SK-N-SH (cell line): ENCODE measurements at regions not wholly inside any gene's neighbourhood (a gene's known extent, or its start where the extent isn't known, plus 50 kb on each side); places are given as distances from the start of the nearest gene placed in this dataset.

Source experiments
- CHD2 ChIP-seq: fragments of 150-350 bp; IDR thresholded peaks from 2 replicates; pipeline ENCODE4 v1.6.1; 2018; ENCODE audit warnings: low read length; ENCODE audit not compliant: partially characterized antibody
- JUND ChIP-seq: IDR thresholded peaks from 2 replicates; pipeline ENCODE4 v1.4.0; 2012
- MEF2A ChIP-seq: IDR thresholded peaks from 2 replicates; pipeline ENCODE4 v1.4.0; 2012; ENCODE audit warnings: low read depth, borderline replicate concordance
- PBX3 ChIP-seq: IDR thresholded peaks from 2 replicates; pipeline ENCODE4; 2012
- TF ChIP-seq, protein P1 (sequence below): fragments of 200-600 bp; sonication (generic); IDR thresholded peaks from 2 replicates; pipeline ENCODE4 v1.6.1; 2017; ENCODE audit warnings: antibody characterized with exemption, mild to moderate bottlenecking, moderate library complexity

- TF ChIP-seq, protein P1, sequence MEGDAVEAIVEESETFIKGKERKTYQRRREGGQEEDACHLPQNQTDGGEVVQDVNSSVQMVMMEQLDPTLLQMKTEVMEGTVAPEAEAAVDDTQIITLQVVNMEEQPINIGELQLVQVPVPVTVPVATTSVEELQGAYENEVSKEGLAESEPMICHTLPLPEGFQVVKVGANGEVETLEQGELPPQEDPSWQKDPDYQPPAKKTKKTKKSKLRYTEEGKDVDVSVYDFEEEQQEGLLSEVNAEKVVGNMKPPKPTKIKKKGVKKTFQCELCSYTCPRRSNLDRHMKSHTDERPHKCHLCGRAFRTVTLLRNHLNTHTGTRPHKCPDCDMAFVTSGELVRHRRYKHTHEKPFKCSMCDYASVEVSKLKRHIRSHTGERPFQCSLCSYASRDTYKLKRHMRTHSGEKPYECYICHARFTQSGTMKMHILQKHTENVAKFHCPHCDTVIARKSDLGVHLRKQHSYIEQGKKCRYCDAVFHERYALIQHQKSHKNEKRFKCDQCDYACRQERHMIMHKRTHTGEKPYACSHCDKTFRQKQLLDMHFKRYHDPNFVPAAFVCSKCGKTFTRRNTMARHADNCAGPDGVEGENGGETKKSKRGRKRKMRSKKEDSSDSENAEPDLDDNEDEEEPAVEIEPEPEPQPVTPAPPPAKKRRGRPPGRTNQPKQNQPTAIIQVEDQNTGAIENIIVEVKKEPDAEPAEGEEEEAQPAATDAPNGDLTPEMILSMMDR, result no peak
- no peak for TF ChIP-seq CHD2
- TF ChIP-seq MEF2A, result no peak
- no peak for TF ChIP-seq JUND
- TF ChIP-seq PBX3, result no peak
These were observed 401.2 kb downstream of the CDC14C start for GRCh38 chr7:49325571-49325970.
